NT2/D1 (cell line): ENCODE measurements at regions not wholly inside any gene's neighbourhood (a gene's known extent, or its start where the extent isn't known, plus 50 kb on each side); places are given as distances from the start of the nearest gene placed in this dataset.

Experiments
- SUZ12 ChIP-seq: IDR thresholded peaks from 2 replicates; pipeline ENCODE4 v1.6.1; 2011; ENCODE audit not compliant: insufficient read length, insufficient read depth; ENCODE audit errors: extremely low read depth
- YY1 ChIP-seq: IDR thresholded peaks from 2 replicates; pipeline ENCODE4 v1.6.1; 2011; ENCODE audit not compliant: insufficient read length, insufficient read depth
- ZNF274 ChIP-seq: IDR thresholded peaks from 2 replicates; pipeline ENCODE4 v1.6.1; 2011; ENCODE audit warnings: mild to moderate bottlenecking, low read depth, low read length

GRCh38 chr11:97202613-97203292 is 812.9 kb downstream of the JRKL start:
- TF ChIP-seq ZNF274 (no peak), YY1 (no peak), SUZ12 (no peak)
